NCI-H2171 (cell line): ENCODE measurements at regions not wholly inside any gene's neighbourhood (a gene's known extent, or its start where the extent isn't known, plus 50 kb on each side); places are given as distances from the start of the nearest gene placed in this dataset.
"Not testable (repeated sequence)": the region's sequence is repeated elsewhere in the genome, so short reads cannot be mapped to it uniquely, and the experiment has no call there.

Experiments used
- DNase-seq: peaks from one replicate; lab custom pipeline; 2025; lab: John Stamatoyannopoulos, UW

GRCh38 chr12:124476011-124476400 is 91.4 kb downstream of the NCOR2 start:
- no peak for DNase-seq

DNA sequence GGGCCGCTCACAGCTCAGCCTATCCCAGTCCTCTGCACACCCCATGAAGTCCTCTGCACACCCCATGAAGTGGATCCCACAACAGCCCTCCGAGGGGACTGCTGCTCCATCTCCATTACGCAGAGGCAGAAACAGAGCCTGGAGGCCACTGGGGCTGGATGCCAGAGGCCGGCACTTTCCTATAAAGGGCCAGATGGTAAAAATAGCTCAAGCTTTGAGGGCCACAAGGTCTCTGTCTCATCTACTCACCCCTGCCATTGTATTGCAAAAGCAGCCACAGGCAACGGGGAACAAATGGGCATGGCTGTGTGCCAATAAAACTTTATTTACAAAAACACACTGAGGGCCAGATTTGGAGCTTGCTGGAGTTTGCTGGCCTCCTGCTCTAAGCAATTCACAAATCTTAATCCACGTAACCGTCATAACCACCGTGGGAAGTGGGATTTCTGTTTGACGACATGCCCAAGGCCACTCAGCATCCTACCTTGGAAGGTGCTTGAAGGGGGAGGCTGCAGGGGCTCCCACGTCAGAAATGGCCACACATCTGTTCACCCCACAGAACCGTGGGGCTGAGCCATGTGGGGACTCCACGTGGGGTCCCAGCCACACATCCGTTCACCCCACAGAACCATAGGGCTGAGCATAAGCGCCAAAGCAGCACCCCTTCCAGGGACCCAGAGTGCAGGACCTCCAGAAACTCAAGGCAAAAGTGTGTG is 92.0 kb downstream of the NCOR2 start:
- no peak for DNase-seq

GRCh38 chr12:124474709-124475108 is 92.7 kb downstream of the NCOR2 start:
- DNase-seq: no peak

- DNase-seq: no peak
These were observed 94.6 kb downstream of the NCOR2 start for GRCh38 chr12:124472690-124473279.

DNA sequence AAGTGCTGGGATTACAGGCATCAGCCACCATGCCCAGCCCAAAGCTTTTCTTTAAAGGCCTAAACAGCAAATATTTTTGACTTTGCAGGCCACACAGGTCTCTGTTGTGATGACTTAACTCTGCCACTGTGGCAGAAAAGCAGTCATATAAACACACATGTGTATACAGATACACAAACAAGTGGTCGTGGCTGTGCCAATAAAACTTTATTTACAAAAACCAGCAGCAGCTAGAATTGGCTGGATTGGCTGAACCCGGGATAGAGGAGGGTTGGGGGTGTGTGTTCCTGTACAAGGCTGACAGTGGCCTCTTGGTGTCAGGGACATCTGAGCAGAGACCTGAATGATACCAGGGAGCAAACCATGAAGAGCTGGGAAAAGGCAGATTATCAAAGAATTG is 95.6 kb downstream of the NCOR2 start:
- DNase-seq: no peak

DNA sequence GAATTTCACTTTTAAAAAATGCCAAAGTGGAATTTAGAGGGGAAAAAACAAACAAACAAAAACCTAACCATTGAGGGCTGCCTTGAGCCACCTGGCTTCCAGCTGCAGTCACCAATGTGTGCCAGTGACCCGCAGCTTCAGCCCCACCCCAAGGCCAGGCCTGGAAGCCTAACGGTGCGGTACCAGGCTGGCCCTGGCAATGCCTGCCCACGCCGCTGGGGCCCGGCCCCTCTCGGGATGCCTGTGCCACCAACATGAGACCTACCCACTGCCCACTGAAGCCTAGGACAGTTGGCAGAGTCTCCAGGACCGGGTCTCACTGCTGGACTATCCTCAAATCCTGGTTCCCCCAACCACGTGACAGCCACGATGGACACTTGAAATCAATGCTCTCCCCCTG is 96.6 kb downstream of the NCOR2 start:
- DNase-seq: no peak

DNA sequence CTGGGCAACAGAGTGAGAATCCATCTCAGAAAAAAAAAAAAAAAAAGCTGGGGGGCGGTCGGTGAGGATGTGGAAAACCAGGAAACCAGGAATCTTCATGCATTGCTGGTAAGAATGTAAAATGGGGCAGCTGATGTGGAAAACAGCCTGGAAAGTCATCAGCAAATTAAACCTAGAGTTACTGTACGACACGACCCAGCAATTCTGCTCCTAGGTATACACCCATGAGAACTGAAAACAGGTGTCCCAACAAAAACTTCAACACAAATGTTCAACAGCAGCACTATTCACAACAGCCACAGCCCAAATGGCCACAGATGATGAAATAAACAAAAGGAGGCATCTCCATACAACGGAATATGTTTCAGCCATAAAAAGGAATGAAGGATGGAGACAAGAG is 97.3 kb downstream of the NCOR2 start:
- DNase-seq: no peak

DNA sequence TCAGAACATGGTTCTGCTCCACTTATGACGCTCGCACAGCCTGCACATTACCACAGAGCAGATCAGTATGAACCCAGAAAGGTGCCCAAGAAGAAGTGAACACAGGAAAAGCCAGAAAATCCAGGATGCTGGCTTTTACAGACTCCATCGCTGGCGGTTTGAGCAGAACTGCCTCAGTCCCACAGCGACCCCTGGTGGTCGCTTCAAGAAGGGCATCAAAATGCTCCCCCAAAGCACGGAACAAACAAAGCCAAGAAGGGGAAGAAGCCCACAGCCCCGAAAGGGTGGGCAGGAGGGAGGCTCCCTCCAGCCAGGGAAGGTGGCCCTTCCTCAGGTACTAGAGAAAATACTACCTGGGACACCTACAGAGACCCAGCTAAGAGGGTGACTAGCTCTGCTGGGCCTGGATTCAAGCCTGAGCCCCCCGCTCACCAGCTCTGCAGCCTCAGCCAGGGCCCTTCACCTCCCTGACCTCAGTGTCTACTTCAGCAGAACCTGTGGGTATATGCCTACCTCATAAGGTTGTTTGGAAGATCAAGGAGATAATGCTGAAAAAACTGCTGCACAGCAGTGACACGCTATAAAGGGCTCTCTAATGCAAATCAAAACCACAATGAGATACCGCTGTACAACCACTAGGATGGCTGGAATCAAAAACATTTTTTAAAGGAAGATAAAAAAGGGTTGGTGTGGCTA is 98.1 kb downstream of the NCOR2 start:
- no peak for DNase-seq

- DNase-seq: not testable (repeated sequence)
These were observed 99.9 kb downstream of the NCOR2 start for GRCh38 chr12:124467549-124467948.

GRCh38 chr12:124466216-124467128 is 100.9 kb downstream of the NCOR2 start:
- no peak for DNase-seq

GRCh38 chr12:124465473-124465872 is 101.9 kb downstream of the NCOR2 start:
- DNase-seq: no peak

GRCh38 chr12:124464830-124465229 is 102.6 kb downstream of the NCOR2 start:
- no peak for DNase-seq

- DNase-seq: no peak
These were observed 103.3 kb downstream of the NCOR2 start for GRCh38 chr12:124464062-124464461.

DNA sequence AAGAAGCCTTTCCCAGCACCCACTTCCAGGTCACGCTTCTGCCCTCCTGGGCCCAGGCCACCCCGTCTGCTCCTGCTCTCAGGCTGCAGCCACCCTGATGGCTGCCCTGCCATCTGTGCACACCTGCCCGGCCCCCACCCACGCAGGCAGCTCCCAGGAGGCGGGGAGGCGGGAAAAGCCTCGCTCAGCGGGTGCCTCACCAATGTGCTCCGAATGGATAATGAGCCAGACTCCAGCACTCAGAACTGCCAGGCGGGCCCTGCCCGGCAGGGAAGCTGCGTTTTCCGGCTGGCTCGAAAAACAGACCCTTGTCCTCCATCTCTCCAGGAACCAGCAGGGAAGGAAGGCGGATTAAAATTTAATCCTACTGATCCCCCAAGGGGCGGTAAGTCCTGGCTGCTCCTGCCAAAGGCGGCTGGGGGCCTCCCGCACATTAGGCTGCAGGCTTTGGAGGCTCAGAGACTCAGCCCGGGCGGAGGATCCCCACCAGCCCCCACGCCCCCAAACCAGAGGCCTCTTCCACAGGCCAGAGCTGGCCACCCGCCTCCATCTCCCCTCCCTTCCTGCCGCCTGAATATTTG is 104.0 kb downstream of the NCOR2 start:
- DNase-seq: peak; percentile 92

DNA sequence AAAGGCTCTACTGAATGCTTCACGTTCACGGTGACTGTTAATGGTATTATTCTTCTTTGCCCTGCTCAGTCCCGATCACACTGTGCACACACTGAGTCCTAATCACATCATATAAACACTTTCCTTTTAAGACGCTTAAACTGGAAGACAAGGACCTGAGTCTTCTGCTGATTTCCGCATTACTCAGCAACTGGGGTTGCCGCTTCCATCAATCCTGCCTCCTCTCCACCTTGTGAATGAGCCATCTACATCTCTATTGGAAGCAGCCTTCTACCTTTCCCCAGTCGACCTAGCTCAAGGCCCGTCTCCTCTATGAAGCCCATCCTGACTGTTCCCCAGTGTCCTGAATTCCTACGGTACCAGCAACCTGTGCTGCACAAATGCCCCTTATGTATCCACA is 104.7 kb downstream of the NCOR2 start:
- DNase-seq: no peak

GRCh38 chr12:124461851-124462623 is 105.4 kb downstream of the NCOR2 start:
- DNase-seq: no peak

DNA sequence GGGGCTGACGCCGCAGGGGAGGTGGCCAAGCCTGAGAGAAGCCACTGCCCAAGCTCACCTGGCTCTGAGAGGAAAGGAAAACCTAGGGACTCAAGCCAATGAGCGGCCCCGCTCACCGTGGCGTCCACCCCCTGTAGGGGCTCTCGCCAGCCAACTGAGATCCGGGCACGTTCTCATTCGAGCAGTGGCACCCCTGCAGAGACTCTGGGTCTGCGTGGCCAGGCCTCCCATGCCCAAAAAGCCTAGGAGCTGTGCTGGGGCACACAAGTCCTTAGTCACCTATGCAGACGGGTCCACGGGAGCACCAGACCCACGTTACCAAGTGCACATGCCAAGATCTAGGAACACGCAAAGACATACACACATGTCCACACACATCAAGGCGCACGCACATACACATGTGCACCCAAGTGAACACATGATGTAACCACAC is 106.2 kb downstream of the NCOR2 start:
- DNase-seq: no peak

GRCh38 chr12:124460771-124461170 is 106.6 kb downstream of the NCOR2 start:
- DNase-seq: no peak

DNA sequence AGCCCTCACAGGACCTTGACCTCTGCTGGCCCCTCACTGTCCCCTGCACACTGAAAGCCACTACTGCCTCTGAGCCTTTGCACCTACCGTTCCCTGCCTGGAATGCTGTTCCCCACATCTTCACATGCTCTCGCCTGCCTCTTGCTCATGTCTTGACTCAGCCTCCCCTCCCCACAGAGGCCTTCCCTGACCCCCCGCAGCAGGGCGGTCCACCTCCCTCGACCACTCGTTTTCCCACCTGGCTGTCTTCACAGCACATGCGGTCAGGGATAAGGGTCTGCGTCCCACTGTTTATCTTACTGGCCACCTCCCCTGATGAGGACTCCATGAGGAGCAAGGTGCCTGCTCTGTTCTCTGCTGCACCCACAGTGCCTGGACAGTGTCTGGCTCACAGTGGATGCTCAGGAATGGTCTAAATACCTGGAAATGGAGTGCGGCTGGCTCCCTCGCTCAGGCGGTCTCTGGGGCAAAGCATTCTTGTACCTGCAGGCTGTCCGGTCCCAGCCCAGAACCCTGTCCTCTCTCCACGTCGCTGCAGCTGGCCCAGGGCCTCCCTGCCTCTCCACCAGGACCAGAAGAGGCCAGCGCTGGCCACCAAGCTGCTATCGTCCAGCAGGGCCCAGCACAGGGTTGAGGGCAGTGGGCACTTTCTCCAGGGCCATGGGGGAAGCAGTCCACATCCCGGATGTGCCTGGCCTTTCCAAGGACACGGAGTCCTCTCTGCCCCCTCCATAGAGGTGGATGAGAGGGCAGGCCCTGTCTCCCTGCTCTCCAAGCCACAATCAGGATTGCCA is 107.4 kb downstream of the NCOR2 start:
- DNase-seq: no peak
